SW480 (cell line): ENCODE measurements at regions not wholly inside any gene's neighbourhood (a gene's known extent, or its start where the extent isn't known, plus 50 kb on each side); places are given as distances from the start of the nearest gene placed in this dataset.

ENCODE experiments used
- DNase-seq: peaks from one replicate; pipeline ENCODE4 v3.0.0-alpha.2; 2016; ENCODE audit warnings: low spot score

DNA sequence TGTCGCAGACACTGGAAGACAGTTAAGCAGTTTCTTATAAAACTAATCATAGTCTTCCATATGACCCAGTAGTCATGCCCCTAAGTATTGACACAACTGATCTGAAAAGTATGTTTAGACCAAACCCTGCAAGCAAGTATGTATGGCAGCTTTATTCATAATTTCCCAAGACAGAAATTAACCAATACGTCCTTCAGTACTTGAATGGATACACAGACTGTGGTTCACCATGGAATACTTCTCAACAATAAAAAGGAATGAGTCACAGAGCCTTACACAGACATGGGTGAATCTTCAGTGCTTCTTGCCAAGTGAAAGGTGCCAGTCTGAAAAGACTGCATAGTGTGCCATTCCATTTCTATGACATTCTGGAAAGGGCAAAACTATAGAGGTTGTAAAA, 50.2 kb upstream of the AKR1E2 start:
- no peak for DNase-seq

GRCh38 chr10:4772202-4772570, 53.8 kb upstream of the AKR1E2 start:
- DNase-seq, result no peak

DNA sequence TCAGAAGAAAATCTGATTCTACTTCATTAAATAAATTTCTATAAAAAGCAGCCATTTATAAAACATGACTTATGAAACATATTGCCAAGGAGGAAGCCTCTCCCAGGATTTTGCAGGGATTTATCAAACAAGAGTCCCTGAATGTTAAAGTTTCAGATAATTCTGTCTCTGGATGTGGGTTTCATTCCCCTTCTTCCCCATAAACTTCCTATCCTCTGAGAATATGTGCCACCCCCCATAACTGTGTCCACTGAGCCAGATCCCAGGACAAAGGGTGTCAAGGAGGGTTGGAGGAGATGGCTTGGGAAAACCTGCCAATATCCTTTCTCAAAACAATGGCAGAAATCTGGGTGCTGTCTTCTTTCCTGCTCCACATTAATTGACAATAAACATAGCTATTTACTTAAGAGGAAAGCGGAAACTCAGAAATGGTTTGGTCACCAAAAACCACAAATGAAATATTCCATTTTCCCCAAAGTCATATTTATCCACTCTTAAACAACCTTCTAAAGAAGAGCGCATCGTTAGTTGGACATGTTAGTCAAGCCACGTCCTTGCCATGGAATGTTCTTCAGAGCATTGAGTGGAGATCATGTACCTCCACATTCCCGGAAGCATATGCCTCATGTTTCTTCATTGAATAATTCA, 54.3 kb upstream of the AKR1E2 start:
- DNase-seq, result no peak

GRCh38 chr10:4770801-4771553, 55.0 kb upstream of the AKR1E2 start:
- DNase-seq, result peak; percentile 64

DNA sequence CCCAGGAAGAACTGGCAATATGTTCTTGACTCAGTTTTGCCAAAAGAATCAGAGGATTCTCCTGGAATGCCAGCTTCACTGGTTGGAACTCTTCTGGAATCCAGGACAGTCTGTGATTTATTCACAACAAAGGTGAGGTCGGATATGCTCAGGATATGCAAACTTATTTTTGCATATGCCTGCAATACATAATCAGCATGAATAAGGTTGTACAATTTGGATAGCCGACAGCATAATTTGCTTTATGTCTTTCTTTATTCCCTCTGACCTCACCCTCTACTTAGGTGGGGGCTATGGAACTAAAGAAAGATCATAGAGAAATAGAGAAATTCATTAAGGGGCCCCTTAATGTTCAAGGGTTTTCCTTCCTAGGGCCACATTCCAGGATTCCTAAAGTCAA, 57.6 kb upstream of the AKR1E2 start:
- no peak for DNase-seq

DNA sequence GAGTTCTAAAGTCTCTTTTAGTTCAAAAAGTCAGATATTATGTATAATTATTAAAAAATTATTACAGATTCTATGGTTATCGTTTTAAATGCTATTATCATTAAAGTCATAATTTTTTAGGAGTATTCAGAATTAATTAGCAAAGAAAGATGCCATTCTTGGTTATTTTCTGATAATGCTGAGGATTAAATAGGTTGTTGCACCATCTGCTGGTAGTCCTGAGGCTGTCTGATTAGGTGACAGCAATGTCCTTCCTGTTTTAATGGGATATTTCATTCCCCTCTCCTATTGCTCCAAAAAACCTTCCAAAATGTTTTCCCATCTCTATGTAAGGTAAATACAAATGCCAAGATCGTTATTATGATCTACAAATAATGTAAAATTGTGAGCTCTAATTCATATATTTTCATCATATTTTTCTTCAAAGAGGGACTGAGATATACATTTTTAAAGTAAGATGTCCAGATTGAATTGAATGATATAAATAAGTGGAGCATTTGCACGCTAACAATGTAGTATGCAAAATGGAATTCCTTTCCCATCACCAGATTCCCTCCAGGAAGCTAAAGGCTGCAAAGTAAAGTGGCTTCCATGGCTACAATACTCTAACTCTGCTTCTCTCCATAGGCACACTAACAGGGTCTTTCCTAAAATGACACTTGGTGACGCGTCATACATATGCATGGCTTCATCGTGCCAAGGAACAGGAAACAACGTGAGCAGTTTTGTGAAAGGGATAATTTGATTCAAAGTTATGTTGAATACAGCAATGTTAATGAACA, 58.8 kb upstream of the AKR1E2 start:
- DNase-seq, result peak; percentile 46

- no peak for DNase-seq
Measured at GRCh38 chr10:4766454-4766853, 59.6 kb upstream of the AKR1E2 start.

GRCh38 chr10:4765428-4765827, 60.6 kb upstream of the AKR1E2 start:
- no peak for DNase-seq

DNA sequence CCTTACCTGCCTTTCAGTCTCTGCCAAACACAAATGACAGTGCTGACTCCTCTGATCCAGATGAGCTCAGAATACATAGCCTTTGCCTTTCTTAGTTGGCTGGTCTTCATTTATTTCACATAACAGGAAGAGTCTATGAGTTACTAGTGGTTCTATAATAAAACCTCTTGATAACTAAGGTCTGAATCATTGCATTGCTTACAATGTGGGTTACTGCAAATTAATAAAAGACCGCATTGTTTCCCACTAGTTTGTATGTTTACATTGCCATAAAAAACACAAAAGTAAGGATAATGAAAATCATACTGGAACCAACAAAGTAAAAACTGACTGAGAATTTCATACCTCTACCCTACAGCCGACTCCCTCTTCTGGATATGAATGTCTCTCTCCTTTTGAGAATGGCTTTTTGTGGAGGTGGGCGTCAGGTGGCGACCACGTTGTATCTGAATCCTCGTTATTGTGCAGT, 62.0 kb upstream of the AKR1E2 start:
- DNase-seq, result peak; percentile 52

DNA sequence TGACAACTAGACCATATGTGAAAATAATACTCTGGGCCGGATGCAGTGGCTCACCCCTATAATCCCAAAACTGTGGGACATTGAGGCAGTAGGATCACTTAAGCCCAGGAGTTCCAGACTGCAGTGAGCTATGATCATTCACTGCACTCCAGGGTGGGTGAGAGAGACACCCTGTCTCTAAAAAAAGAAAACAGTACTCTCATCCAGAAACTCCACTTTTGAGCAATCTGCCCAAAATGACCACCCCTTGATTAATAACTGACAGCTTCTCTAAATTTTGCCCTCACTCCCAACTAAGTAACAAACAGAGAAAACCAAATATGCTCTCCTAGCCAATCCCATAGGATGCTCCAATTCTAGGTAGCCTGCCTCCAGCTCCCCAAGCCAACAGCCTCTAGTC, 62.5 kb upstream of the AKR1E2 start:
- no peak for DNase-seq

DNA sequence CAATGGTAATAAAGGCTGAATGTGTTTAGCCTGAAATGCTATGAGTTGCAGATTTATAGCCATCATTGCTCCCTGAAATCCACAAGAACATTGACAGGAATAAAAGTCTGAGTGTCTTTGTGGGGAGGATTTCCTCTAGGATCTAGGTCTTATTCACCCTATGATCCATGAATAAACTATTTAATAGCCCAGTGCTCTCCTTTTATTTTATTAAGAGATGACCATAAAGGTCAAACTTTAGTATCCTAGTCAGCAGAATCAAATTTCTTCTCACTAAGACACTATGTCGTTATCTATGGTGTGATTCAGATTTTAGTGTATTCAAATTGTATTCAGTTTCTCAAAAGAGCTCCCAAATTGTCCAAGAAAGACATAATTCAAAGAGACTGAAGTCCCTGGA, 67.8 kb upstream of the AKR1E2 start:
- DNase-seq, result no peak

DNA sequence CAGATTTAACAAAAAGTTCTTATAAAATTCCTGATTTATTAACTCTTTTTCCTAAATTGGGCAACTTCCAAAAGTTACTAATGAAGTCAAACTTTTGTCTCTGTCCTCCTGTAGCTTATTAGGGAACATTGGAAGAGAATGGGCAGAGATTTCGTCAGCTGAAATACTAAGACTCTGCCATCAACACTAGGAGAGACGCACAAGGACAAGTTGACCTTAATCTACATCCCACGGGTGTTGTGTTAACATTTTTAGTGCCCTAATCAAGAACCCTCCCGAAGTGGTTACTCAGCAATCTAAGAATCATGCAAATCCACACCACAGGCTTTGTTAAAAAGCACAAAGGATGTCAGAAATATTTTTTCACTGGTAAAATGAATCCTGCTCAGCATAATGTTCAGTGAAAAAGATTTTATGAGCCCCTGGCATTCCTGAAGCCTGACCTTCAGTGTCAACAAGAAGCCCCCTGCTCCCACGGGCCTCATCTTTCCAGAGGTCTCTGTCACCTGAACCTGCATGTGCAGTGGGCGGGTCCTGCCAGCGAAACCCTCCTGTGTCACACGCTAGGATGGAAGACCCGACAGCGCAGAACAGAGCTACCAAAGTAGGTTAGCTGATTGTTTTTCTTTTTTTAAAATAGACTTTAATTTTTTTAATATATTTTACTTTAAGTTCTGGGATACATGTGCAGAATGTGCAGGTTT, 70.6 kb upstream of the AKR1E2 start:
- DNase-seq, result no peak

GRCh38 chr10:4754143-4754542, 71.9 kb upstream of the AKR1E2 start:
- no peak for DNase-seq

DNA sequence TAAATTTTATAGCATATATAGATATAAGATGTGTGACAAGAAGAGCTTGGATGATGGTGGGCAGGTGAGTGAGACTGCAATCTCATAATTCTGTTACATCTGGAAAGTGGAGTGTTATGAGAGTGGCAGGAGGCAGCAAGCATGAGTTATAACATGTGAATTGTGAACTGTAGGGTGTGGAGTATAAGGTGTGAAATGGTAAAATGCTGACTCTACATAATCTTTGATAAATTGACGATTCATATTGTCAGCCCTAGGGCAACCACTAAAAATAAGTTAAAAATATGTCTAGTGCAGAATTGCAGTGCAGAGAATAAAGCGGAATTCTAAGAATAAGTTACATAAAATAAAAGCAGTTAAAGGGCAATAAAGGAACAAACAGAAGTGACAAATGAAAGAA, 74.8 kb upstream of the AKR1E2 start:
- DNase-seq, result no peak

- no peak for DNase-seq
Measured at GRCh38 chr10:4749271-4749574, 76.8 kb upstream of the AKR1E2 start.

GRCh38 chr10:4748491-4749270, 77.3 kb upstream of the AKR1E2 start:
- no peak for DNase-seq

DNA sequence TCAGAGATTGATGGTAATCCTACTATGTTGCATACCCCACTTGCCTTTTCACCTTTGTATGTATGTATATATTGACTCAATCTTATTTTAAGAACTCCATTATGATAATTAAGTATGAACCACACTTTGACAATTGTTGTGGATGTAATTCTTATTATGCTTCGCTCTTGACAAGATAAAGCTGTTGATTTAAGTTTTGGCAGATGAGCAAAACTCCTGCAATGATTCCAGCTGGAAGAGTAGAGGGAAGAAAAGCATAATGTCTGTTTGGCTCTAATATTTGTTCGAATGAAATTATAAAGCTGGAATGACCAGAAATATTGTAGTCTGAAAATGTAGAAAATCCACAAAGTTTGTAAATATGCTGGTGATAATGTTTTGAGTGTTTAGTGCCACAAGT, 83.8 kb upstream of the AKR1E2 start:
- DNase-seq, result no peak

DNA sequence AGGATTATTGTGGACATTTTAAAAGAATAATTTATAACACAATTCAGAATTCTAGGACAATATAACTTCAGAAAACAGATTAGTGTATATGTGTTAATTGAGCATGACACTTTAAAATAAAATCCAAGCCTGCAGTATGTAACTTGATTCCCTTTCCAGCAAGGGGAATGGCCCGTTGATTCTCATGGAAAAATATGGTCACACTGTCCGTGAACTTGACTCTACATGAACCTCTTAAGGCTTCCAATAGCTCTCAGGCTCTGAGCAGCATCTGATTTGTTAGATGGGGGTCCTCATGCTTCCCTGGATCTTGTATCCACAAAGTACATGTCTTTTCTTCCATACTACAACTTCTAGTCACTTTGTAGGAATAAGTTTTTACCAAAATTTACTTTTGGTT, 85.5 kb upstream of the AKR1E2 start:
- no peak for DNase-seq

- DNase-seq, result no peak
Measured at GRCh38 chr10:4736608-4737007, 89.4 kb upstream of the AKR1E2 start.

GRCh38 chr10:4736183-4736582, 89.8 kb upstream of the AKR1E2 start:
- no peak for DNase-seq

DNA sequence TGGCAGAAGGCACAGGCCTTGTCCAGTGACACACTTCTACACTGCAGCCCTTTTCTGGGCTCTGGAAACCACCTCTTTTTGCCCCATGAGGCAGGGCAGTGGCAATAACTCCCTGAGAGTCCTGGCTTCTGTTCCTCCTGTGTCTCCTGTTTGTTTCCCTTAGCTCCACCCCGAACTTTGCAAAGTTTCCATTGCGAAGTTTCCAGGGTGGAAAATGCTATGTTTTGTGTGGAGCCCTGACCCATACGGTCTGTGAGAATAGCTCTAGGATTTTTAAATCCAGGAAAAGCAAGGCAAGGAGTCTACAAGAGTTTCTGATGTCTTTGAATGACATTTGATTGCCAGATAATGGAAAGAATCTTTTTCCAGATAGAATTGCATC, 92.2 kb upstream of the AKR1E2 start:
- no peak for DNase-seq
